Nephron (organoid): ENCODE measurements at regions not wholly inside any gene's neighbourhood (a gene's known extent, or its start where the extent isn't known, plus 50 kb on each side); places are given as distances from the start of the nearest gene placed in this dataset.
A peak's percentile ranks its signal among the peaks of the same experiment; 100 is the strongest.
"Not testable (repeated sequence)": the region's sequence is repeated elsewhere in the genome, so short reads cannot be mapped to it uniquely, and the experiment has no call there.

Source experiments
- H3K27ac Mint-ChIP-seq, 3 experiments: 2 replicates each; pipeline ENCODE4 v1.8.0; 2020; ENCODE audit warnings: mixed read lengths in 3 of 3, mild to moderate bottlenecking in 2 of 3, moderate library complexity in 1 of 3
- H3K27me3 Mint-ChIP-seq: 2 replicates; pipeline ENCODE4 v1.8.0; 2021; ENCODE audit warnings: low read depth, mild to moderate bottlenecking, moderate library complexity, mixed read lengths
- H3K36me3 Mint-ChIP-seq: 2 replicates; pipeline ENCODE4 v1.8.0; 2020; ENCODE audit warnings: low read depth, mixed read lengths
- H3K4me1 Mint-ChIP-seq: 2 replicates; pipeline ENCODE4 v1.8.0; 2020; ENCODE audit warnings: mixed read lengths
- H3K4me3 Mint-ChIP-seq, 3 experiments: 2 replicates each; pipeline ENCODE4 v1.8.0; 2020; ENCODE audit warnings: mild to moderate bottlenecking in 3 of 3, mixed read lengths in 3 of 3, moderate library complexity in 2 of 3
- H3K9me3 Mint-ChIP-seq: 2 replicates; pipeline ENCODE4 v1.8.0; 2020; ENCODE audit warnings: mixed read lengths
- TF ChIP-seq, protein P1 (sequence below), 3 experiments: fragments of 200-600 bp; sonication (generic); IDR thresholded peaks; one replicate each; pipeline ENCODE4 v1.5.0; 2021; ENCODE audit warnings: antibody characterized with exemption in 3 of 3; ENCODE audit not compliant: unreplicated experiment in 3 of 3

DNA sequence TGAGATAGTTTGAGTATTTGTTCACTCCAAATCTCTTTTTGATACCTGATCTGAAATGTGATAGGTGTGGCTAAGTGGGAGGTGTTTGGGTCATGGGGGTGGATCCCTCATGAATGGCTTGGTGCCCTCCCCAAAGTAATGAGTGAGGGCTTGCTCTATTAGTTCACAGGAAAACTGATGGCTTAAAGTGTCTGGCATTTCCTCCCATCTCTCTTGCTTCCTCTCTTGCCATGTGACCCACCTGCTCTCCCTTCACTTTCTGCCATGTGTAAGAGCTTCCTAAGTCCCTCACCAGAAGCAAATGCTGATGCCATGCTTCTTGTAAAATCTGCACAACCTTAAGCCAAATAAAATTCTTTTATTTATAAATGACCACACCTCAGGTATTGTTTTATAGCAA, 61.1 kb downstream of the MAD2L1 start:
- no peaks in the 10 kb centered on the region for H3K36me3 Mint-ChIP-seq
- peak overlapping the region in 2 of 3 experiments; percentile 45 to 82 for H3K27ac Mint-ChIP-seq
- no peak overlapping the region for H3K4me3 Mint-ChIP-seq
- no peaks in the 10 kb centered on the region for H3K27me3 Mint-ChIP-seq
- TF ChIP-seq, protein P1, sequence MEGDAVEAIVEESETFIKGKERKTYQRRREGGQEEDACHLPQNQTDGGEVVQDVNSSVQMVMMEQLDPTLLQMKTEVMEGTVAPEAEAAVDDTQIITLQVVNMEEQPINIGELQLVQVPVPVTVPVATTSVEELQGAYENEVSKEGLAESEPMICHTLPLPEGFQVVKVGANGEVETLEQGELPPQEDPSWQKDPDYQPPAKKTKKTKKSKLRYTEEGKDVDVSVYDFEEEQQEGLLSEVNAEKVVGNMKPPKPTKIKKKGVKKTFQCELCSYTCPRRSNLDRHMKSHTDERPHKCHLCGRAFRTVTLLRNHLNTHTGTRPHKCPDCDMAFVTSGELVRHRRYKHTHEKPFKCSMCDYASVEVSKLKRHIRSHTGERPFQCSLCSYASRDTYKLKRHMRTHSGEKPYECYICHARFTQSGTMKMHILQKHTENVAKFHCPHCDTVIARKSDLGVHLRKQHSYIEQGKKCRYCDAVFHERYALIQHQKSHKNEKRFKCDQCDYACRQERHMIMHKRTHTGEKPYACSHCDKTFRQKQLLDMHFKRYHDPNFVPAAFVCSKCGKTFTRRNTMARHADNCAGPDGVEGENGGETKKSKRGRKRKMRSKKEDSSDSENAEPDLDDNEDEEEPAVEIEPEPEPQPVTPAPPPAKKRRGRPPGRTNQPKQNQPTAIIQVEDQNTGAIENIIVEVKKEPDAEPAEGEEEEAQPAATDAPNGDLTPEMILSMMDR (IDR thresholded peaks at IDR 0.05; ENCODE audit: unreplicated experiment in 3 of 3): no peak
- peaks cover 3% of the 10 kb centered on the region for H3K9me3 Mint-ChIP-seq
- H3K4me1 Mint-ChIP-seq: peaks cover 34% of the 10 kb centered on the region

DNA sequence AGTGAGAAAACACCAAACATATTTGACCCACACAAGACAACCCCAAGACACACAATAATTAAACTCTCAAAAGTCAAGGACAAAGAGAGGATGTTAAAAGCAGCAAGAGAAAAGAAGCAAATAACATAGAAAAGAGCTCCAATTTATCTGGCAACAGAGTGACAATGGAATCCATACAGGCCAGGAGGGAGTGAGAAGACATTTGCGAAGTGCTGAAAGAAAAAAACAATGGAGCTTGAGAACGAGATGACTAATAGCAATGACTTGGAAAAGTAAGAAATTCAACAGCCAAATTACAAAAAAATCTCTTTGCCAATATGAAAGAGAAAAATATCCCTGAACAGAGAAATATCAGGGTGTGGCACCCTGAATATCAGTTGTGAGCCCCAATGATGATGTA, 61.6 kb downstream of the MAD2L1 start:
- Mint-ChIP-seq H3K27me3 (no peaks in the 10 kb centered on the region), H3K36me3 (no peaks in the 10 kb centered on the region), H3K9me3 (peaks cover 3% of the 10 kb centered on the region), H3K4me1 (peaks cover 29% of the 10 kb centered on the region), H3K4me3 (no peak overlapping the region), H3K27ac (peak overlapping the region in 2 of 3 experiments; percentile 45 to 82)
- TF ChIP-seq, protein P1 (IDR thresholded peaks at IDR 0.05; ENCODE audit: unreplicated experiment in 3 of 3): no peak

DNA sequence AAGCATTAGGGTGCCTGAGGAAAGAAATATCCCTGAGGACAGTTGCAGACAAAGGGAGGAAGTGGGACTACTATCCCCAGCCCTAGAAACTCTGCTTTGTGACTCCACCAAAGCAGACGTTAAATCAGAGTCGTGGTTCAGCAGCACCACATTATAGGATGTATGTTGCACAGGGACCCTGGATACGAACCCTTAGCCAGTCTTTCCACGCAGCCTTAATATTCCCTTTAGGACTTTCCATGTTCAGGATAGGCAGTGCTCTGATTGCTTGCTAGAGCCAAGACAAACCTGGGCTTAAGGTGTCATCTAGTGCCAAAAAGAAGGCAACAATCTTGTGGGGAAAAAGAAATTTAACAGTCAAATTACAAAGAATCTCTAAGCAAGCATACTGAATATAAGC, 62.6 kb downstream of the MAD2L1 start:
- Mint-ChIP-seq H3K27me3 (no peaks in the 10 kb centered on the region), H3K4me1 (peaks cover 26% of the 10 kb centered on the region), H3K9me3 (peaks cover 3% of the 10 kb centered on the region), H3K4me3 (no peak overlapping the region), H3K27ac (peak overlapping the region in 1 of 3 experiments; percentile 20), H3K36me3 (no peaks in the 10 kb centered on the region)
- TF ChIP-seq, protein P1 (IDR thresholded peaks at IDR 0.05; ENCODE audit: unreplicated experiment in 3 of 3): no peak

DNA sequence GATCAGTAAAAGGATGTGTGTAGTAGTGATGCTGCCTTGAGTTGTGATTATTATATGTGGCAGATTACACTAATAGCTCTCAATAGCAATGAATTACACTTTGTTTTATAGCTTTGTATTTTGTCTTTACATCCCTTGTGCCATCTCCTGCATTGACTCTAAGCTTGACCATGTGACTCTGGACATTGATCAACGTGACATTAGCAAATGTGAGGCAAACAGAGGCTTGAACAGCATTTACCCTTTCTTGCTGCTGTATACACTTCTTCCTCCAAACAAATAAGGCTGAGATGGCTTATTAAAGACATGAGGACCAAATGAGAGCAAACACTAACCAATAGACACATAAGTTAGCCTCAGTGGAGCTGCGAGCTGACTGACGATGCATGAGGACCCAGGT, 63.5 kb downstream of the MAD2L1 start:
- no peak overlapping the region for H3K27ac Mint-ChIP-seq
- H3K9me3 Mint-ChIP-seq: peaks cover 3% of the 10 kb centered on the region
- no peaks in the 10 kb centered on the region for H3K36me3 Mint-ChIP-seq
- TF ChIP-seq, protein P1 (IDR thresholded peaks at IDR 0.05; ENCODE audit: unreplicated experiment in 3 of 3): no peak
- H3K4me3 Mint-ChIP-seq: no peak overlapping the region
- H3K27me3 Mint-ChIP-seq: no peaks in the 10 kb centered on the region
- H3K4me1 Mint-ChIP-seq: peaks cover 20% of the 10 kb centered on the region

DNA sequence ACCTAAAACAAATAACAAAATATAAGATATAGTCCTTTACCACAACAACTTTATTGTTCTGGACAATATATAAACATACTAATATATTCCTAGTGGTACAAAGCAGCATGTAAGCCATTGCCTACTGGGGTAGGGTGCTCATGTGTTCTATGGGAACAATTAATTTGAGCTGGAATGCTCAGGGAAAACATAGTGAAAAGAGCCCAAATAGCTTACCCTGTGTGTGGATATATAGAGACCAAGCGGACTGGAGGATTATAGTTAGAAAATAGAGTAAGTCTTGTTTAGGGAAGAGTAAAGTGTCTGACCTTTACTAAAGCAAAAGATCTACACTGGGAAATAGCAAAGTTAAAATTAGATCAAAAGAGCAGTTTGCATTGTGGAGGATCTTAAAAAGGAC, 64.8 kb downstream of the MAD2L1 start:
- no peak overlapping the region for H3K4me3 Mint-ChIP-seq
- TF ChIP-seq, protein P1 (IDR thresholded peaks at IDR 0.05; ENCODE audit: unreplicated experiment in 3 of 3): no peak
- peaks cover 3% of the 10 kb centered on the region for H3K9me3 Mint-ChIP-seq
- peaks cover 6% of the 10 kb centered on the region for H3K4me1 Mint-ChIP-seq
- H3K27ac Mint-ChIP-seq: no peak overlapping the region
- no peaks in the 10 kb centered on the region for H3K36me3 Mint-ChIP-seq
- no peaks in the 10 kb centered on the region for H3K27me3 Mint-ChIP-seq

DNA sequence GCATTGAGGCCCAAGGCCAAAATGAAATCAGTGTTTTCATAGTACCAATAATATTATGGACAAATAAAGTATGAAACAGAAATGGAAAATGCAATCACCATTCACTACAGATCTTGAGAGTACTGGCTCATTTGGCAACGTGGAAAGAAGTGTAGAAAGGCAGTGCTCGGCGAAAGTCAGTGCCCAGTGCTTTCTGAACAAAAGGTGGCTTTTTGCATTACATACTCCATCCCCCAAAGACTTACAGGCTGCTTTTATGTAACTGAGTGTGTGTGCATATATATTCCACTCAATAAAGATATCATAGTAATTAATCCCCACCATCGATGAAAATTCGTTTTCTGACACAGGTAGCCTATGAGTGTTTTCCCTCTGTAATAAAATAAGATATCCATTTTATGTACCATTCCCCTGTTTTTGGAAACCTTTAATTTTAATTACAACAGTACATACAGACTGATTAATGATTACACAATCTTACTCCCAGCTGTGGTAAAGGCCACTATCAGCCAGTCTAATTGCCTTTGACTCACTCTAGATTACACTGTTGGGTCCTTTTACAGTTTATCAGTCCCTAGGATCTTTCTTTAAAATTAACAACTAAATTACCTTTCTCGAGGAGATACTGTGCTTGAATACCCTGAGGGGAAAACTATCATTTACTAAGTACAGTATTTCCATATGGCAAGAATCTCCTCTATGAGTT, 65.9 kb downstream of the MAD2L1 start:
- TF ChIP-seq, protein P1 (IDR thresholded peaks at IDR 0.05; ENCODE audit: unreplicated experiment in 3 of 3): no peak
- Mint-ChIP-seq H3K27ac (peak overlapping the region in 2 of 3 experiments; percentile 4 to 12), H3K36me3 (no peaks in the 10 kb centered on the region), H3K27me3 (peaks cover 3% of the 10 kb centered on the region), H3K4me3 (no peak overlapping the region), H3K4me1 (peaks cover 5% of the 10 kb centered on the region), H3K9me3 (peaks cover 3% of the 10 kb centered on the region)

DNA sequence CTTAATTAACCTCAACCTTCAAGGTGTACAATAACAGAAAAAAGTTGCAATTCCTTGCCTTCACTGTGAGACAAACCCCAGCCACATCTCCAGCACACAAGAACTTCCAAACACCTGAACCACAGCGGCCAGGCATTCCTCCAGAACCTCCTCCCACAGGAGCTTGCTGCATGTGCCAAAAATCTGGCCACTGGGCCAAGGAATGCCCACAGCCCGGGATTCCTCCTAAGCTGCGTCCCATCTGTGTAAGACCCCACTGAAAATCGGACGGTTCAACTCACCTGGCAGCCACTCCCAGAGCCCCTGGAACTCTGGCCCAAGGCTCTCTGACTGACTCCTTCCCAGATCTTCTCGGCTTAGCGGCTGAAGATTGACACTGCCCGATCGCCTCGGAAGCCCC, 70.6 kb downstream of the MAD2L1 start:
- H3K27me3 Mint-ChIP-seq, H3K9me3 Mint-ChIP-seq: not testable (repeated sequence)

More for the DNA sequence above, 70.6 kb downstream of the MAD2L1 start:
- not testable (repeated sequence) for H3K36me3 Mint-ChIP-seq, H3K4me1 Mint-ChIP-seq, H3K27ac Mint-ChIP-seq, H3K4me3 Mint-ChIP-seq
